SK-N-SH (cell line): ENCODE measurements at regions not wholly inside any gene's neighbourhood (a gene's known extent, or its start where the extent isn't known, plus 50 kb on each side); places are given as distances from the start of the nearest gene placed in this dataset.

Experiments used
- CTCF ChIP-seq: fragments of 200-600 bp; sonication (generic); IDR thresholded peaks from 2 replicates; pipeline ENCODE4 v1.6.1; 2017; ENCODE audit warnings: antibody characterized with exemption, mild to moderate bottlenecking, moderate library complexity
- EP300 ChIP-seq, 2 experiments: IDR thresholded peaks; 2 replicates each; pipeline versions ENCODE4 v1.4.0 to v1.6.1; 2012; ENCODE audit warnings: borderline replicate concordance in 1 of 2, low read depth in 1 of 2, low read length in 1 of 2
- FOXM1 ChIP-seq: IDR thresholded peaks from 2 replicates; pipeline ENCODE4 v1.4.0; 2012; ENCODE audit warnings: low read depth, mild to moderate bottlenecking
- JUND ChIP-seq: IDR thresholded peaks from 2 replicates; pipeline ENCODE4 v1.4.0; 2012
- MAX ChIP-seq: IDR thresholded peaks from 2 replicates; pipeline ENCODE4 v1.4.0; 2012; ENCODE audit warnings: low read depth
- RAD21 ChIP-seq: IDR thresholded peaks from 2 replicates; pipeline ENCODE4 v1.6.1; 2012; ENCODE audit warnings: mild to moderate bottlenecking, low read length
- SIN3A ChIP-seq: IDR thresholded peaks from 2 replicates; pipeline ENCODE4 v1.6.1; 2012; ENCODE audit warnings: low read depth, mild to moderate bottlenecking, low read length, moderate library complexity, borderline replicate concordance
- SMC3 ChIP-seq: IDR thresholded peaks from 2 replicates; pipeline ENCODE4 v1.6.1; 2012; ENCODE audit warnings: low read depth, low read length, improper control_type of control experiment
- TAF1 ChIP-seq: IDR thresholded peaks from 2 replicates; pipeline ENCODE4 v1.6.1; 2012; ENCODE audit warnings: low read depth, mild to moderate bottlenecking, low read length, moderate library complexity, borderline replicate concordance
- TCF12 ChIP-seq: IDR thresholded peaks from 2 replicates; pipeline ENCODE4 v1.4.0; 2012
- TEAD4 ChIP-seq: IDR thresholded peaks from 2 replicates; pipeline ENCODE4 v1.4.0; 2012; ENCODE audit warnings: mild to moderate bottlenecking, borderline replicate concordance; ENCODE audit not compliant: insufficient read depth
- TF ChIP-seq, protein P1 (sequence below): IDR thresholded peaks from 2 replicates; pipeline ENCODE4 v1.4.0; 2012; ENCODE audit warnings: low read depth, borderline replicate concordance
- TF ChIP-seq, protein P2 (sequence below): IDR thresholded peaks from 2 replicates; pipeline ENCODE4 v1.6.1; 2012; ENCODE audit warnings: mild to moderate bottlenecking, low read depth, low read length, moderate library complexity

DNA sequence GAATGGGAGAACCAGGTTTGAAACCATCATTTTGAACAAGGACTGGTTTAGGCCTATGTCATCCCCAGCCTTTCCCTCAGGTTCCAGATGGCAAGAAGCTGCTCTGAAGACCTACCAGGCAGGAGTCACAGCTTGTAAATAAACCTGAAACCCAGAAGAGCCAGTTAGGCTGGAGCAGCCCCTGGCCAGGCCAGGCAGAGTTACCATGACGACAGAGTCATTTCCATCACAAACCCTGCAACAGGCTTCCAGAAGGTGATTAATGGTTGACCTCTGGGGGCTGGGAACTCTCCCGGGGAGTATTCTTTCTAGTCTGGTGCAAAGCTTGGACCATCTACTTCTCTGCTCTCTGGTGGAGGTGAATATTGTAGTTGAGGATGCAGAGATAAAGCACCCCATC, 164.1 kb upstream of the NCAM1 start:
- TF ChIP-seq TEAD4 (no peak), SIN3A (no peak), EP300 (IDR thresholded peaks at IDR 0.05; ENCODE audit: borderline replicate concordance in 1 of 2, low read depth in 1 of 2, low read length in 1 of 2) (no peak), SMC3 (no peak), JUND (no peak), CTCF (no peak), TCF12 (no peak), TAF1 (no peak), FOXM1 (no peak), MAX (no peak), RAD21 (no peak)
- TF ChIP-seq, protein P1, sequence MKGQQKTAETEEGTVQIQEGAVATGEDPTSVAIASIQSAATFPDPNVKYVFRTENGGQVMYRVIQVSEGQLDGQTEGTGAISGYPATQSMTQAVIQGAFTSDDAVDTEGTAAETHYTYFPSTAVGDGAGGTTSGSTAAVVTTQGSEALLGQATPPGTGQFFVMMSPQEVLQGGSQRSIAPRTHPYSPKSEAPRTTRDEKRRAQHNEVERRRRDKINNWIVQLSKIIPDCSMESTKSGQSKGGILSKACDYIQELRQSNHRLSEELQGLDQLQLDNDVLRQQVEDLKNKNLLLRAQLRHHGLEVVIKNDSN: no peak
- TF ChIP-seq, protein P2, sequence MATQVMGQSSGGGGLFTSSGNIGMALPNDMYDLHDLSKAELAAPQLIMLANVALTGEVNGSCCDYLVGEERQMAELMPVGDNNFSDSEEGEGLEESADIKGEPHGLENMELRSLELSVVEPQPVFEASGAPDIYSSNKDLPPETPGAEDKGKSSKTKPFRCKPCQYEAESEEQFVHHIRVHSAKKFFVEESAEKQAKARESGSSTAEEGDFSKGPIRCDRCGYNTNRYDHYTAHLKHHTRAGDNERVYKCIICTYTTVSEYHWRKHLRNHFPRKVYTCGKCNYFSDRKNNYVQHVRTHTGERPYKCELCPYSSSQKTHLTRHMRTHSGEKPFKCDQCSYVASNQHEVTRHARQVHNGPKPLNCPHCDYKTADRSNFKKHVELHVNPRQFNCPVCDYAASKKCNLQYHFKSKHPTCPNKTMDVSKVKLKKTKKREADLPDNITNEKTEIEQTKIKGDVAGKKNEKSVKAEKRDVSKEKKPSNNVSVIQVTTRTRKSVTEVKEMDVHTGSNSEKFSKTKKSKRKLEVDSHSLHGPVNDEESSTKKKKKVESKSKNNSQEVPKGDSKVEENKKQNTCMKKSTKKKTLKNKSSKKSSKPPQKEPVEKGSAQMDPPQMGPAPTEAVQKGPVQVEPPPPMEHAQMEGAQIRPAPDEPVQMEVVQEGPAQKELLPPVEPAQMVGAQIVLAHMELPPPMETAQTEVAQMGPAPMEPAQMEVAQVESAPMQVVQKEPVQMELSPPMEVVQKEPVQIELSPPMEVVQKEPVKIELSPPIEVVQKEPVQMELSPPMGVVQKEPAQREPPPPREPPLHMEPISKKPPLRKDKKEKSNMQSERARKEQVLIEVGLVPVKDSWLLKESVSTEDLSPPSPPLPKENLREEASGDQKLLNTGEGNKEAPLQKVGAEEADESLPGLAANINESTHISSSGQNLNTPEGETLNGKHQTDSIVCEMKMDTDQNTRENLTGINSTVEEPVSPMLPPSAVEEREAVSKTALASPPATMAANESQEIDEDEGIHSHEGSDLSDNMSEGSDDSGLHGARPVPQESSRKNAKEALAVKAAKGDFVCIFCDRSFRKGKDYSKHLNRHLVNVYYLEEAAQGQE: no peak
